GM18868 (cell line): ENCODE measurements at regions not wholly inside any gene's neighbourhood (a gene's known extent, or its start where the extent isn't known, plus 50 kb on each side); places are given as distances from the start of the nearest gene placed in this dataset.

ENCODE experiments used
- ATAC-seq: cut with Tn5 transposase; IDR thresholded peaks from one replicate; pipeline ENCODE4 v1.9.1; 2021; ENCODE audit warnings: mild to moderate bottlenecking, moderate library complexity; ENCODE audit not compliant: unreplicated experiment

GRCh38 chr5:133779828-133780475, 167.6 kb upstream of the FSTL4 start:
- no peak for ATAC-seq

- no peak for ATAC-seq
Observed at GRCh38 chr5:133778636-133779035, 166.3 kb upstream of the FSTL4 start.

GRCh38 chr5:133777951-133778350, 165.6 kb upstream of the FSTL4 start:
- ATAC-seq = no peak

GRCh38 chr5:133775584-133776304, 163.4 kb upstream of the FSTL4 start:
- ATAC-seq = no peak

- no peak for ATAC-seq
Observed at GRCh38 chr5:133773247-133774202, 161.2 kb upstream of the FSTL4 start.

GRCh38 chr5:133769842-133770241, 157.5 kb upstream of the FSTL4 start:
- ATAC-seq = no peak

- no peak for ATAC-seq
Observed at GRCh38 chr5:133763744-133764143, 151.4 kb upstream of the FSTL4 start.

- no peak for ATAC-seq
Observed at GRCh38 chr5:133761632-133762031, 149.3 kb upstream of the FSTL4 start.

- ATAC-seq = no peak
Observed at GRCh38 chr5:133760532-133760931, 148.2 kb upstream of the FSTL4 start.

- no peak for ATAC-seq
Observed at GRCh38 chr5:133758641-133759040, 146.3 kb upstream of the FSTL4 start.

GRCh38 chr5:133757396-133757945, 145.1 kb upstream of the FSTL4 start:
- ATAC-seq = no peak

GRCh38 chr5:133756756-133757155, 144.4 kb upstream of the FSTL4 start:
- no peak for ATAC-seq

GRCh38 chr5:133756036-133756435, 143.7 kb upstream of the FSTL4 start:
- no peak for ATAC-seq

- ATAC-seq = no peak
Observed at GRCh38 chr5:133754575-133755169, 142.3 kb upstream of the FSTL4 start.

- no peak for ATAC-seq
Observed at GRCh38 chr5:133753856-133754255, 141.5 kb upstream of the FSTL4 start.

GRCh38 chr5:133751846-133752245, 139.5 kb upstream of the FSTL4 start:
- no peak for ATAC-seq

- ATAC-seq = no peak
Observed at GRCh38 chr5:133751421-133751820, 139.1 kb upstream of the FSTL4 start.

- no peak for ATAC-seq
Observed at GRCh38 chr5:133750856-133751255, 138.5 kb upstream of the FSTL4 start.

- ATAC-seq = no peak
Observed at GRCh38 chr5:133750356-133750755, 138.0 kb upstream of the FSTL4 start.

GRCh38 chr5:133749331-133749985, 137.1 kb upstream of the FSTL4 start:
- ATAC-seq = no peak
